GM23338 (cell line): ENCODE measurements at regions not wholly inside any gene's neighbourhood (a gene's known extent, or its start where the extent isn't known, plus 50 kb on each side); places are given as distances from the start of the nearest gene placed in this dataset.

Experiments used
- CREB1 ChIP-seq: fragments of 250-450 bp; sonication (Bioruptor Pico); IDR thresholded peaks from 2 replicates; pipeline ENCODE4 v1.5.0; 2020; ENCODE audit warnings: low read depth, mild to moderate bottlenecking, moderate library complexity
- EZH2 ChIP-seq: fragments of 200-600 bp; sonication (generic); IDR thresholded peaks from one replicate; pipeline ENCODE4 v1.8.0; 2017; ENCODE audit warnings: antibody characterized with exemption, mild to moderate bottlenecking, low read depth; ENCODE audit not compliant: unreplicated experiment
- EZH2phosphoT487 ChIP-seq: fragments of 200-600 bp; sonication (generic); IDR thresholded peaks from one replicate; pipeline ENCODE4 v1.8.1; 2018; ENCODE audit warnings: antibody characterized with exemption; ENCODE audit not compliant: unreplicated experiment
- JUNB ChIP-seq: IDR thresholded peaks from one replicate; pipeline ENCODE4 v1.6.1; 2016; ENCODE audit warnings: antibody characterized with exemption; ENCODE audit not compliant: unreplicated experiment
- POLR2AphosphoS5 ChIP-seq: IDR thresholded peaks from 2 replicates; pipeline ENCODE4 v1.6.1; 2016; ENCODE audit warnings: antibody characterized with exemption, low read depth
- TF ChIP-seq, protein P1 (sequence below), 2 experiments: fragments of 200-600 bp in 1 of 2; sonication (generic) in 1 of 2; conservative IDR thresholded peaks; 2 replicates each; pipeline versions ENCODE4 v1.5.1 to v1.6.1; 2016 to 2017; ENCODE audit warnings: antibody characterized with exemption in 2 of 2, low read depth in 2 of 2, mild to moderate bottlenecking in 2 of 2, moderate library complexity in 1 of 2
- TF ChIP-seq, protein P2 (sequence below): IDR thresholded peaks from one replicate; pipeline ENCODE4 v1.6.1; 2018; ENCODE audit warnings: antibody characterized with exemption; ENCODE audit not compliant: unreplicated experiment
- TF ChIP-seq, protein P3 (sequence below): IDR thresholded peaks from 2 replicates; pipeline ENCODE4 v1.6.1; 2016; ENCODE audit warnings: antibody characterized with exemption

DNA sequence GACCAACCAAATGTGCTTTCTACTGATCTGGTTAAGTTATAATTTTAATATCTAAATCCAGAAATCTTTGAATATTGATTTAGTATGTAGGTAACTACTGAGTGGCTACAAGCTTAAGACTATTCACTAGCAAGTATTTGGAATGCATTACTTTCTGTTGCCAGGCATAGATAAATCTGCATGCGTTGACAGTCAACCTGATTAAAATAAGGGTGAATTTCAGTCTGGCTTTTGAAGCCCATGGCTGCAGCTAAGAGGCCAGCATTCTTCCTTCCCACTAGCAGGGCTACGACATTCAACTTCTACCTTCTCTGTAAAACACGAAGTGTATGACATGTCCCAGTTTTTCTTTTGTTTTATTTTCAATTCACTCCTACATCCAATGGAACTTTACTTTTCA lies 340.6 kb downstream of the EPHA4 start:
- TF ChIP-seq, protein P1, sequence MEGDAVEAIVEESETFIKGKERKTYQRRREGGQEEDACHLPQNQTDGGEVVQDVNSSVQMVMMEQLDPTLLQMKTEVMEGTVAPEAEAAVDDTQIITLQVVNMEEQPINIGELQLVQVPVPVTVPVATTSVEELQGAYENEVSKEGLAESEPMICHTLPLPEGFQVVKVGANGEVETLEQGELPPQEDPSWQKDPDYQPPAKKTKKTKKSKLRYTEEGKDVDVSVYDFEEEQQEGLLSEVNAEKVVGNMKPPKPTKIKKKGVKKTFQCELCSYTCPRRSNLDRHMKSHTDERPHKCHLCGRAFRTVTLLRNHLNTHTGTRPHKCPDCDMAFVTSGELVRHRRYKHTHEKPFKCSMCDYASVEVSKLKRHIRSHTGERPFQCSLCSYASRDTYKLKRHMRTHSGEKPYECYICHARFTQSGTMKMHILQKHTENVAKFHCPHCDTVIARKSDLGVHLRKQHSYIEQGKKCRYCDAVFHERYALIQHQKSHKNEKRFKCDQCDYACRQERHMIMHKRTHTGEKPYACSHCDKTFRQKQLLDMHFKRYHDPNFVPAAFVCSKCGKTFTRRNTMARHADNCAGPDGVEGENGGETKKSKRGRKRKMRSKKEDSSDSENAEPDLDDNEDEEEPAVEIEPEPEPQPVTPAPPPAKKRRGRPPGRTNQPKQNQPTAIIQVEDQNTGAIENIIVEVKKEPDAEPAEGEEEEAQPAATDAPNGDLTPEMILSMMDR (conservative IDR thresholded peaks at IDR 0.05; ENCODE audit: low read depth in 2 of 2): no peak
- TF ChIP-seq, protein P2, sequence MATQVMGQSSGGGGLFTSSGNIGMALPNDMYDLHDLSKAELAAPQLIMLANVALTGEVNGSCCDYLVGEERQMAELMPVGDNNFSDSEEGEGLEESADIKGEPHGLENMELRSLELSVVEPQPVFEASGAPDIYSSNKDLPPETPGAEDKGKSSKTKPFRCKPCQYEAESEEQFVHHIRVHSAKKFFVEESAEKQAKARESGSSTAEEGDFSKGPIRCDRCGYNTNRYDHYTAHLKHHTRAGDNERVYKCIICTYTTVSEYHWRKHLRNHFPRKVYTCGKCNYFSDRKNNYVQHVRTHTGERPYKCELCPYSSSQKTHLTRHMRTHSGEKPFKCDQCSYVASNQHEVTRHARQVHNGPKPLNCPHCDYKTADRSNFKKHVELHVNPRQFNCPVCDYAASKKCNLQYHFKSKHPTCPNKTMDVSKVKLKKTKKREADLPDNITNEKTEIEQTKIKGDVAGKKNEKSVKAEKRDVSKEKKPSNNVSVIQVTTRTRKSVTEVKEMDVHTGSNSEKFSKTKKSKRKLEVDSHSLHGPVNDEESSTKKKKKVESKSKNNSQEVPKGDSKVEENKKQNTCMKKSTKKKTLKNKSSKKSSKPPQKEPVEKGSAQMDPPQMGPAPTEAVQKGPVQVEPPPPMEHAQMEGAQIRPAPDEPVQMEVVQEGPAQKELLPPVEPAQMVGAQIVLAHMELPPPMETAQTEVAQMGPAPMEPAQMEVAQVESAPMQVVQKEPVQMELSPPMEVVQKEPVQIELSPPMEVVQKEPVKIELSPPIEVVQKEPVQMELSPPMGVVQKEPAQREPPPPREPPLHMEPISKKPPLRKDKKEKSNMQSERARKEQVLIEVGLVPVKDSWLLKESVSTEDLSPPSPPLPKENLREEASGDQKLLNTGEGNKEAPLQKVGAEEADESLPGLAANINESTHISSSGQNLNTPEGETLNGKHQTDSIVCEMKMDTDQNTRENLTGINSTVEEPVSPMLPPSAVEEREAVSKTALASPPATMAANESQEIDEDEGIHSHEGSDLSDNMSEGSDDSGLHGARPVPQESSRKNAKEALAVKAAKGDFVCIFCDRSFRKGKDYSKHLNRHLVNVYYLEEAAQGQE: no peak
- TF ChIP-seq EZH2 (no peak), EZH2phosphoT487 (no peak), CREB1 (CRISPR knock-in tag) (no peak), POLR2AphosphoS5 (no peak), JUNB (no peak)
- TF ChIP-seq, protein P3, sequence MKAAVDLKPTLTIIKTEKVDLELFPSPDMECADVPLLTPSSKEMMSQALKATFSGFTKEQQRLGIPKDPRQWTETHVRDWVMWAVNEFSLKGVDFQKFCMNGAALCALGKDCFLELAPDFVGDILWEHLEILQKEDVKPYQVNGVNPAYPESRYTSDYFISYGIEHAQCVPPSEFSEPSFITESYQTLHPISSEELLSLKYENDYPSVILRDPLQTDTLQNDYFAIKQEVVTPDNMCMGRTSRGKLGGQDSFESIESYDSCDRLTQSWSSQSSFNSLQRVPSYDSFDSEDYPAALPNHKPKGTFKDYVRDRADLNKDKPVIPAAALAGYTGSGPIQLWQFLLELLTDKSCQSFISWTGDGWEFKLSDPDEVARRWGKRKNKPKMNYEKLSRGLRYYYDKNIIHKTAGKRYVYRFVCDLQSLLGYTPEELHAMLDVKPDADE: no peak
